Smooth muscle cell (in vitro differentiated cells): ENCODE measurements at regions not wholly inside any gene's neighbourhood (a gene's known extent, or its start where the extent isn't known, plus 50 kb on each side); places are given as distances from the start of the nearest gene placed in this dataset.

ENCODE experiments used
- DNase-seq: peaks from one replicate; lab custom pipeline; 2025; ENCODE audit not compliant: unreplicated experiment; lab: John Stamatoyannopoulos, UW
- H2AFZ ChIP-seq: fragments of 200-600 bp; sonication (generic); 2 replicates; pipeline ENCODE4 v1.6.0; 2016; ENCODE audit warnings: antibody characterized with exemption, low read depth, mild to moderate bottlenecking
- H3F3A ChIP-seq: fragments of 200-600 bp; sonication (generic); 2 replicates; pipeline ENCODE4 v1.6.0; 2017; ENCODE audit warnings: antibody characterized with exemption, low read depth
- H3K27ac ChIP-seq: fragments of 200-600 bp; sonication (generic); 2 replicates; pipeline ENCODE4 v1.5.1; 2016; ENCODE audit warnings: low read depth, mild to moderate bottlenecking
- H3K27me3 ChIP-seq: fragments of 200-600 bp; sonication (generic); 2 replicates; pipeline ENCODE4 v1.6.1; 2016; ENCODE audit warnings: low read depth, mild to moderate bottlenecking
- H3K36me3 ChIP-seq: fragments of 200-600 bp; sonication (generic); 2 replicates; pipeline ENCODE4 v1.5.1; 2016; ENCODE audit warnings: low read depth
- H3K4me1 ChIP-seq: fragments of 200-600 bp; sonication (generic); 2 replicates; pipeline ENCODE4 v1.5.1; 2016; ENCODE audit warnings: low read depth
- H3K4me2 ChIP-seq: fragments of 200-600 bp; sonication (generic); 2 replicates; pipeline ENCODE4 v1.6.0; 2016; ENCODE audit warnings: mild to moderate bottlenecking
- H3K4me3 ChIP-seq: fragments of 200-600 bp; sonication (generic); 2 replicates; pipeline ENCODE4 v1.5.1; 2016; ENCODE audit warnings: mild to moderate bottlenecking
- H3K79me2 ChIP-seq: fragments of 200-600 bp; sonication (generic); 2 replicates; pipeline ENCODE4 v1.6.0; 2016; ENCODE audit warnings: low read depth, mild to moderate bottlenecking
- H3K9ac ChIP-seq: fragments of 200-600 bp; sonication (generic); 2 replicates; pipeline ENCODE4 v1.6.0; 2016; ENCODE audit warnings: low read depth
- H3K9me3 ChIP-seq: fragments of 200-600 bp; sonication (generic); replicated peaks from 2 replicates; pipeline ENCODE4 v1.5.1; 2016; ENCODE audit warnings: low read depth
- H4K20me1 ChIP-seq: fragments of 200-600 bp; sonication (generic); 2 replicates; pipeline ENCODE4 v1.6.0; 2016; ENCODE audit warnings: low read depth
- WGBS: methylation state at CpG from one replicate; pipeline ENCODE4 v1.1.7; 2016; ENCODE audit warnings: low lambda C conversion rate; 5-methylcytosine and 5-hydroxymethylcytosine counted together
- TF ChIP-seq, protein P1 (sequence below): fragments of 200-600 bp; sonication (generic); IDR thresholded peaks from 2 replicates; pipeline ENCODE4 v1.5.1; 2017; ENCODE audit warnings: borderline replicate concordance, mild to moderate bottlenecking, antibody characterized with exemption; ENCODE audit not compliant: insufficient read depth, poor library complexity, severe bottlenecking

DNA sequence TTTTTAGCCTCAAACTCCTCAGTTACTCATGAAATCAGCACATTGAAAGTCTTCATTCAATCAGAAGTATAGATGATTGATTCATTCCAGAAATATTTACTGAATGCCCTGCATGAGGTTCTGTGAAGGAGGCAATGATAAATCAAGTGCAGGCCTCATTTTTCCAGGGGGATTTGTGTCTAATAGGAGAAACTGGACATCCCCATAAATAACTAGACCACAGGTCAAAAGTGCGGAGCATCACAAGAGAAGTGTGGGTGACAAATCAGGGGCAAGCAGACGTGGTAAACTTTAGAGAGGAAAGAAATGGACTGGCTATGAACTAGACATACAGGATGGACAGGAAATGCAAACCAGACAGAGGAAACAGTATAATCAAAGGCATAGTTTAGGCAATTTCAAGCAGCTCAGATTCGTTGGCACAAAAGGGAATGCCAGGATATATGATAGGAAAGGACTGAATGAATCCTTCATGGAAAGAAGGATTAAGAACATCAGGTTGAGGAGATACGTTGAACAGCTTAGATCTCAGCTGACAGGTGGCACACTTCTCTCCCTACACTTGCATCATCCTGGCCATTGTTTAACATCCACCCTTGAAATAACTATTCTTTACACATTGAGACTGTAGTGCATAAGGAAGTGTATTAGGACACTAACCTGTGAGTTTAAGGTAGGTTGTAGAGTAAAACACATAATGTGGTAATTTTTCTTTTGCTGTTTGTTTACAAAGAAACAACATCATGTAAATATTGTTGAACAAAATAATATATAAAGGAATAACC, 69.6 kb upstream of the RASGEF1B start:
- Histone ChIP-seq H3K79me2 (no peaks in the 10 kb centered on the region), H3K27me3 (no peaks in the 10 kb centered on the region), H3K36me3 (no peaks in the 10 kb centered on the region), H3K27ac (no peak overlapping the region), H2AFZ (no peak overlapping the region), H3K4me1 (no peaks in the 10 kb centered on the region), H3F3A (no peaks in the 10 kb centered on the region), H3K4me2 (no peak overlapping the region), H4K20me1 (no peaks in the 10 kb centered on the region), H3K9me3 (no peaks in the 10 kb centered on the region), H3K4me3 (no peak overlapping the region), H3K9ac (no peak overlapping the region)
- DNase-seq = no peak
- 52% methylated on average over 4 of the region's 4 CpGs for WGBS
- TF ChIP-seq, protein P1, sequence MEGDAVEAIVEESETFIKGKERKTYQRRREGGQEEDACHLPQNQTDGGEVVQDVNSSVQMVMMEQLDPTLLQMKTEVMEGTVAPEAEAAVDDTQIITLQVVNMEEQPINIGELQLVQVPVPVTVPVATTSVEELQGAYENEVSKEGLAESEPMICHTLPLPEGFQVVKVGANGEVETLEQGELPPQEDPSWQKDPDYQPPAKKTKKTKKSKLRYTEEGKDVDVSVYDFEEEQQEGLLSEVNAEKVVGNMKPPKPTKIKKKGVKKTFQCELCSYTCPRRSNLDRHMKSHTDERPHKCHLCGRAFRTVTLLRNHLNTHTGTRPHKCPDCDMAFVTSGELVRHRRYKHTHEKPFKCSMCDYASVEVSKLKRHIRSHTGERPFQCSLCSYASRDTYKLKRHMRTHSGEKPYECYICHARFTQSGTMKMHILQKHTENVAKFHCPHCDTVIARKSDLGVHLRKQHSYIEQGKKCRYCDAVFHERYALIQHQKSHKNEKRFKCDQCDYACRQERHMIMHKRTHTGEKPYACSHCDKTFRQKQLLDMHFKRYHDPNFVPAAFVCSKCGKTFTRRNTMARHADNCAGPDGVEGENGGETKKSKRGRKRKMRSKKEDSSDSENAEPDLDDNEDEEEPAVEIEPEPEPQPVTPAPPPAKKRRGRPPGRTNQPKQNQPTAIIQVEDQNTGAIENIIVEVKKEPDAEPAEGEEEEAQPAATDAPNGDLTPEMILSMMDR = no peak

DNA sequence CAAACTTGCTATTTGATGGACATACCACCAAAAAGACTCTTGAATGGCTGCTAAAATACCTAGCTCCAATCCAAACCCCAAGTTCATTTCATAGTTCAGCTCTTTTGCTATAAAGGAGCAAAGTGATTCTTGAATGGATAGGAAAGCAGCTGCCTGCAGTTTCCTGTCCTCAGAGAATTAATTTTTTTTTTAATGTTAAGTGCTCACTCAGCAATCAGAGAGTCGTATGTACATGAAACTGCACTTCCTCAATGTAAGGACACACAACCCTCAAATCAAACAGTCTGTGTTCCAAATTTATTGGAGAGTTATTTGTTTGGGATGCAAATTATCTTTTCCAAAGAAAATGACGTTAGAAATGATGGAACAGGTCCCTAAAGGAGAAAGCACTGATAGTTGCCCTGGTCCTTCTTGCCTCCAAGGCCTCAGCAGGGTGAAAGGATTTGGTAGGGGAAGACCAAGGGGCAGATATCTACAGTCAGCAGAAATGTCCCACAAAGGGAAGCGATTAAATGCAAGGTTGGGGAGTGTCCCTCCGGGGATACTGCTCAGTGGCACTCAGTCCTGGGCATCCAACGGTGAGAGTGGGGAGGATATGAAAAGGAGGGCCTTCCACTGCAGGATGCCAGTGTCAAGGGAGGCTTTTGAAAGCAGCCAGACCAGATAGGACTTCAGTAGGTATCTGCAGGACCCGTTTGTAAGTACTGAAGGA, 67.2 kb upstream of the RASGEF1B start:
- H3K27me3 ChIP-seq = no peaks in the 10 kb centered on the region
- H3K79me2 ChIP-seq = no peaks in the 10 kb centered on the region
- no peaks in the 10 kb centered on the region for H3K36me3 ChIP-seq
- H4K20me1 ChIP-seq = no peaks in the 10 kb centered on the region
- TF ChIP-seq, protein P1 = no peak
- H3K4me3 ChIP-seq = no peak overlapping the region
- no peaks in the 10 kb centered on the region for H3K4me1 ChIP-seq
- H3F3A ChIP-seq = no peaks in the 10 kb centered on the region
- no peak for DNase-seq
- no peak overlapping the region for H3K9ac ChIP-seq
- no peak overlapping the region for H3K27ac ChIP-seq
- H2AFZ ChIP-seq = no peak overlapping the region
- no peaks in the 10 kb centered on the region for H3K9me3 ChIP-seq
- H3K4me2 ChIP-seq = no peak overlapping the region
- 84% methylated on average over 6 of the region's 6 CpGs for WGBS

DNA sequence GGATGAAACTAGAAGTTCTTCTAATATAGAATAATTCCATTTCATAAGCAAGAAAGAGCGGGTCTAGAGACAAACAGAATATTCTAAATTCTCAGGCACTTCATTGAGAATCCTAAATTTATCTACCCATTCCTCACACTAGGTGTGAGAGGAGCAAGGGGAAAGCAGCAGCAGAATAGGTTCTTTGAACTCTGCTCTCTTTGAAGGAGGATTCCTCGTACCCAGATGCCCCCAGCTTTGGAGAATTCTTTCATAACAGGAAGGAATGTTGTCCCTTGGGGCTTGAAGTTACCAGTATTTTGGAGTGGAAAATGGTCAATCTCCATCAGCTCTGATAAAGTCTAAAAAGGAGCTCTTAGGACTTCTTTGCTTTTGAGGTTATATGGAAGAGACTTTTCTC, 59.7 kb upstream of the RASGEF1B start:
- Histone ChIP-seq H3K79me2 (no peaks in the 10 kb centered on the region), H2AFZ (no peak overlapping the region), H3K27ac (no peak overlapping the region), H3K4me3 (no peak overlapping the region), H3F3A (no peaks in the 10 kb centered on the region), H3K36me3 (no peaks in the 10 kb centered on the region), H4K20me1 (no peaks in the 10 kb centered on the region), H3K4me1 (no peaks in the 10 kb centered on the region), H3K9me3 (no peaks in the 10 kb centered on the region), H3K9ac (no peak overlapping the region), H3K4me2 (no peak overlapping the region), H3K27me3 (peaks cover 1% of the 10 kb centered on the region)
- WGBS = 42% methylated on average over 2 of the region's 2 CpGs
- no peak for DNase-seq
- TF ChIP-seq, protein P1 = no peak
